ENCODE measurements at regions not wholly inside any gene's neighbourhood (a gene's known extent, or its start where the extent isn't known, plus 50 kb on each side); places are given as distances from the start of the nearest gene placed in this dataset.

DNA sequence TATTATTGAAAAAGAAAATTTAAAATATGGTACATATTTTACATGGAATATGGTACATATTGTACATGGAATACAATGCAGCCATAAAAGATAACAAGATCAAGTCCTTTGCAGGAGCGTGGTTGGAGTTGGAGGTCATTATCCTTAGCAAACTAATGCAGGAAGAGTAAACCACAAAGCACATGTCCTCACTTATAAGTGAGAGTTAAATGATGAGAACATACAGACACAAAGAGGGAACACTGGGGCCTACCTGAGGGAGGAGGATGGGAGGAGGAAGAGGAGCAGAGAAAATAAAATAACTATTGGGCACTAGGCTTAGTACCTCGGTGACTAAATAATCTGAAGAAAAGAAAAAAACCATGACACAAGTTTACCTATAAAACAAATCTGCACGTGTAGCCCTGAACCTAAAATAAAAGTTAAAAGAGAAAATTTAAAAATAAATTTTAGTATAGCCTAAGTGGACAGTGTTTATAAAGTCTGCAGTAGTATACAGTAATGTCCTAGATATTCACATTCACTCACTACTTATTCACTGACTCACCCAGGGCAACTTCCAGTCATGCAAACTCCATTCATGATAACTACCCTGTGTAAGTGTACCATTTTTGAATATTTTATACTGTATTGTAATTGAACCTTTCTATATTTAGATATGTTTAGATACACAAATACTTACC, 204.4 kb downstream of the FAM76B start:
- DNase-seq (ENCODE audit: low read depth): no peak

DNA sequence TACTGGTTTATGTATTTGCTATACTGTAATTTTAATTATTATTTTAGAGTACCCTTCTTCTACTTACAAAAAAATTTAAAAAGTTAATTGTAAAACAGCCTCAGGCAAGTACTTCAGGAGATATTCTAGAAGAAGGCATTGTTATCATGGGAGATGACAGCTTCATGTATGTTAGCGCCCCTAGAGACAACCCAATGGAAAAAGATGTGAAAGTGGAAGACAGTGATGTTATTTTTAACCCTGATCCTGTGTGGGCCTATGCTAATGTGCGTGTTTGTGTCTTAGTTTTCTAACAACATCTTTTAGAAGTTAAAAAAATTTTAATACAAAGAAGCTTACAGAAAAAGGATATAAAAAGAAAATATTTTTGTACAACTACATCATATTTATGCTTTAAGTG, 205.0 kb downstream of the FAM76B start:
- DNase-seq (ENCODE audit: low read depth): no peak

DNA sequence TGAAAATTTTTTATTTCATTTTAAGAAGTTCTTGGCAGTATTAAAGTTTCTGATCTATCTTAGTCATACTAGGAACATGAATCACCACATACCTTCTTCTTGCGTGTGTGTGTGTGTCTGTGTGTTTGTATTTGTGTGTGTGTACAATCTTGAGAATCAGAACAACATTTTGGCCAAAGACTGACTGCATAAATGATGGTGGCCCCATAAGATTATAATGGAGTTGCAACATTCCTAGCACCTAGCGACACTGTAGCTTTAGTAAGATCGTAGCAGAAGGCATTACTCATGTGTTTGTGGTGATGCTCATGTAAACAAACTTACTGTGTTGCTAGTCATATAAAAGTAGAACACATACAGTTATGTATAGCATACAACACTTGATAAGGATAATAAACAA, 205.4 kb downstream of the FAM76B start:
- no peak for DNase-seq (ENCODE audit: low read depth)

DNA sequence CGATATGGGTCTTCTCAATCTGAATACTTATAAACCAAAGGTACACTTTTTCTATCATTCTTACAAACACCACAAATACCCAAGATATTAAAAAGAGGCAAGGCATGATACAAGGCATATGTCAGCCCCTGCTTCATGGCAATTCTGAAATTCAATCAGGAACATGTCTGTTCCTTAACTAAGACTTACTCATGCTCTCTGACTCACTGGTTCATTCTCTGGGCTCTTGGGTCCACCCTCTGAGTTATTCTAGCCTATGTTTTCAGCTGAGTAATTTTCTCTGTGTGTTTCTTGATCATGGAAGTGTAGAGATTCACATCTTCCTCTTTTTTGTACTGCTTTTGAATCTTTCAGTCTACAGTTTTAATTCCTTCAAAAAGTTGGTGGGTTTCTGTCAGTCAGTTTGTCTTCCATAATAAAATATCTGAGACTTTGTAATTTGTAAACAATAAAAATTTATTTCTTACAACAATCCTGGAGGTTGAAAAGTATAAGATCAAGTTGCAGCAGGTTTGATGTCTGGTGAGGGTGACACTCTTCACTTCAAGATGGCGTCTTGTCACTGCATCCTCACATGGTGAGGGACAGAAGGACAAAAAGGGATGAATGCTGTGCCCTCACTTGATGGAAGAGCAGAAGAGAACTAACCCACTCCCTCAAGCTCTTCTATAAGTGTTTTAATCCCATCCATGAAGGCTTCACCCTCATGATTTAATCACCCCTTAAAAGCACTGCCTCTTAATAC, 211.7 kb downstream of the FAM76B start:
- DNase-seq (ENCODE audit: low read depth): no peak

DNA sequence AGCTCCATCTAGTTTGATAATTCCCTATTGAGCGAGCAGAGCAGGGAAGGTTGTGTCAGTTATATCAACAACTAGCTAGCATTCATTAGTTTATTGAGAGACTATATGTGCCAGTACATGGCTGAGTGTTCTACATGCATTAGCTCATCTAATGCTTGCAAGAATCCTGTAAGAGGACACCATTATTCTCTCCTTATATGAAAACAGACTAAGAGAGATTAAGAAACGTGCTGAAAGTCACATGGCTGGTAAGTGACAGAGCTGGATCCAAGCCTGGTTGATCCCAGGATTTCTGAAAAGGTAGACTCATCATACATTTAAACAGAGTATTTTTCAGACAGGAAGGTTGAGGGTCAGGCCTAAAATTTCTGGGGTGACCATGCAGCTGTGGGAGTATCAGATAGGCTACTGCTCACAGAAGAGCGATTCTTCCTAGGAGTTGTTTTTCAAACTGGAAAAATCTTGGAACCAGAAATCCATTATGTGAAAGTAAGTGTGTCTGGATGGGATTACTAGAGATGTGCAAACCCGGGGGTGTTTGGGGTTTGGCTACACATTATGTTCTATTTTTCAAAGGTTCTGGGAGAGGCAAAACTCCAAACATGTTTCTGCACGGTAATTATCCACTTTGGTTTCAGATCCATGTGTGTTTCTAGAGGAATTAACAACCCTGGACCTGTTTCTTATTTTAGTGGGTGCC, 213.3 kb downstream of the FAM76B start:
- DNase-seq (ENCODE audit: low read depth): no peak

DNA sequence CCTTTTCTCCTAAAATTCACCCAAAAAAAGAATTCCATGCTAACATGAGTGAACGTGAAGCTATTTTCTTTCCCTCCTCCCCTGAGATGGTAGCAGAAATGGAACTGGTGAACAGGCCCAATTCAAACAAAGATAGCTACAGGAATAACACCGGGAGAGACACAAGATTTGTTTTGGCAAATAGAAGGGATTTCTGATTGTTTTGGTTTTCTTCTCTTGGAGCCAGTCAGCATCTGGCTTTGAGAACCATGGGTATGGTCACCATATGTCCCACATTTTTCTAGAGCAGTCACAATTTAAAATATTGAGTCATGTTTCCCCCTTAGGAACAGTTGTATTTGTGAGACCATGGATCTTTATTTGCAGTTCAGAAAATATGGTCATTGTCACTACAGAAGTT, 214.1 kb downstream of the FAM76B start:
- no peak for DNase-seq (ENCODE audit: low read depth)

DNA sequence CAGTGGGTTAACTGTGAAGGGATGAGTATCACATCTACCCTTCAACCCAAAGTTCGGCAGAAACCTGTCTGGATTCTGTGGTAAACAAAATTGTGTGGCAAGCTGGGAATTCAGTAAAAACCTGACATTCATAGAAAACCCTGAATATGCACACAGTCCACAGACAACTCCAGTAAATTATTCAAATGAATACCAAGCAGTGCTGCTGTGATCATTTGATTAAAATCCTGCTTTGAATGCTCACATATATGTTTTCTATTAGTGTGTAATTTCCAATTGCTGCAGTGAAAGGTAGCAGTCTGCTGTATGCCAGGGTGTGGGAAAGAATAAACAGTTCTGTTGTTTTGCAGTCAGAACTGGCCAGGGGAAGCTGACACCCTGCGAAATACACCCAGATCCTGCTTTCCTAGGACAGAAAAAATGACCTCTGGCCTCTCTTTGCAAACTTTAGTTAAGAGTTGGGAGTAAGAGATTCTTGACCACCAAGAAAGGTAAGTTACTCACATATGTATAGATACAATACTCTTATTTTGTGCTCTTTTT, 217.8 kb downstream of the FAM76B start:
- DNase-seq (ENCODE audit: low read depth): no peak

DNA sequence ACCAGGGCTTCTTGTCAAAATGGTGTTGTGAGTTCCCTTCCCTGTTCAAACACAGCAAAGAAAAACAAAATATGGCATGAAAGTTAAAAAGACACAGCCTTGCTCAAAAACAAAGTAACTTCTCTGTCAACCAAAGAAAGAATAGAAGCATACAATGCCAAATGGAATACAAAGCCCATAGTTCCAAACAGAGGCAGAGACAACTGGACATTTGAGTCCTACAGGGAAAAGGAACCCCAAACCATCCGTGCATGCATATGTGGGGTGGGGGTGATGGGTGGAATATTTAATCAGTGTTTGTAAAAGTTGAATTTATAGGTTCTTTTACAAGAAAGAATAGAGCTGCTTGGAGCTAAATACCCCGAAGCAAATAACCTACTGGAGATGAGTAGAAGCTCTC, 218.7 kb downstream of the FAM76B start:
- DNase-seq (ENCODE audit: low read depth): no peak

DNA sequence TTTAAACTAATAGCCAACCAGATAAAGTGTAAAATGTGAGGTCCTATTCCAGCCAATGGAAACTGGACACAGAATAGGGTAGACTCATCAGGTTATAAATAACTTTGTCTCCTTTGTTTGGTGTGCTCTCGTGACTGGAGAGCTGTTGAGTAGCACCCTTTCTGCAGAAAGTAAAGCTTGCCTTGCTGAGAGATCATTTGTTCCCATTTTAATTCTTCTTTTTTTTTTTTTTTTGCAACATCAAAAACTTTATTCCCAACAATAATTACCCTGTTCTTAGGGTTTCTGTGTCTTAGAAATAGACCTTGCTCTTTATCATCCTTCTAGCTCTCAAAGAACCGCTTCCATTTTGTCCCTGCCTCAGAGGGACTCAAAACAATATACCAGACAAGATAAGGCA, 220.4 kb downstream of the FAM76B start:
- no peak for DNase-seq (ENCODE audit: low read depth)

DNA sequence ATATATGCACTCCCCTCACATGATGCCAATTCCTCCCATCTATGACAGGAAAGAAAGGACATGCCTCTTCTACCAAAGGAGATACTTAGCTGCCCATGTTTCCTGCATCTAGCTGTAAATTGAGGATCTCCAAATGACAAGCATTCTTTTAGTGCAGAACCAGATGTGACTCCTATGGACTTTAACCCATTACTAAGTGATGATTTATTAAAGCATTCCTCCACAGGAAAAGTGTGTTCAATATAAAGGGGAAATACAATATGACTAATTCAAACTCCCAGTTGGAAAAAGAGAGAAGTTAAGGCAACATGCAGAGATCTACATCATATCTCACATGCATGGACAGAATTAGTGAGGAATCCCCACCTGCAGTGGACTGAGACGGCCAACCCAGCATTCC, 221.3 kb downstream of the FAM76B start:
- no peak for DNase-seq (ENCODE audit: low read depth)

DNA sequence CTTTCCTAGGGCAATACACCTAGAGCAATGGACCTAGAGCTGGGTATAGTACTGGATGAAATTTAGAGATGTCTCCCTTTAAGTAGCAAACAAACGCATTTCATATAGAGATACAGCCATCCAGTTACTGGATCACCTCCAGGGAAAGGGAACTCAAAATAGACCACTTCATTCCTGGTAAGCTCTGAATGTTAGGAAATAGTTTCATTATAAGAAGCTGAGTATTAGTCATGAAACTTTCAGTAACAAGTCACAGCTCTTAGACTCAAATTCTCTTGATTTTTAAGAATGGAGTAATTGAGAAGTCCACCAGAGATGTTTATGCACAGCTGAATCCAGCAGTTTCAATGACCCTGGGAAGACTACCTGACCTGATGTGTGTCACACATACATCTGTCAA, 221.9 kb downstream of the FAM76B start:
- DNase-seq (ENCODE audit: low read depth): no peak

DNA sequence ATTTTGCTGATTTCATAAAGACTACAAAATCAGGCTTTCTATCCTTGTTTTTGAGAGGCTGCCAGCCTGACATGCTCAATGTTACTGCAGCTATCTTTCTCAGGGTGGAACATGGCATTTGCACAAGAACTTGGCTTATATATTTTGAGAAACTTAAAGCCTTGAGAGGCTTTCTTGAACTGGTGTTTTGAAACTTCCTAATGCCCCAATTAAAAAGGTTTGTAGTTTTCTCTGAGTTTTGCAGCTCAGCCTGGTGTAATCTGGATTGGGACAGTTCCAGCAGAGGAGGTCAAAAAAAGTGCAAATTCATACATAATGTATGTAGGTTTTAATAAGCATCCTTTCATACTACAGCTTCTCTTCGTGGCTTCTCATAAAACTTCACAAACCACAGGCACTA, 223.4 kb downstream of the FAM76B start:
- no peak for DNase-seq (ENCODE audit: low read depth)

DNA sequence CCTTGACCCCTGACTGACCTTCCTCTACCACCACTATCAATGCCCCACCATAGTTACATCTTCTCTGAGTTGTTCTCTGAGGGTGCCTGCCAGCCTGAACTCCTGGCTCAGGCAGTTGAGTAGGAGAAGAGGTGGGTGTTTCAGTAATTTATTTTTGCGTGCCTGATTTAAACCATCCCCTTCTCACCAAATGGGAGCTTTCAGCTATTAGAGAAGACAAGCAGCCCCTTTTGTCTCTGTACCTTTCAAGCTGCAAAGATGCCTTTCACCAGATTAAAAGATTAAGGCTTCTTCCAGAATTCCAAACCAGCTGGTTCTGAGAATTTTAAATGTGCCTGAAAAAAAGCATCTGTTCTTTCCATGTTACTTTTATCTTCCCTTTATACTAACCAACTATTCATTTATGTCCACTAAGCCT, 223.8 kb downstream of the FAM76B start:
- no peak for DNase-seq (ENCODE audit: low read depth)

DNA sequence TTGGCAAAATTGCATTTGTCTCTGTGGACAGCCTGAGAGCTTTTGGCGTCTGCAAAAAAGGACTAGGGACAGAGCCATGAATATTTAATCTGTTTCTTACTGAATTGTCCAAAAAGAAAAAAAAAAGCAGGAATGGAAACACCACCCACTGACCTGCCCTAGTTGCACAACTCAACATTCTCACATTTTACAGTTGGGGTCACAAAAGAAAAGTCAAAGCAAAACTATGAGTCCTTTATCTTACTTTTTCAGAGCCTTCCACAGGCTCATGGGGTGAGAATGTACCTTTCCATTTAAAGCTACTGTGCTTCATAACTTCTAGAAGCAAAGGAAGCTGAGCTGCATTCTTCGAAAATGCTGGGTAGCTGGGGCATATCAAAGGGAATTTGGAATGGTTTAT, 225.7 kb downstream of the FAM76B start:
- no peak for DNase-seq (ENCODE audit: low read depth)

DNA sequence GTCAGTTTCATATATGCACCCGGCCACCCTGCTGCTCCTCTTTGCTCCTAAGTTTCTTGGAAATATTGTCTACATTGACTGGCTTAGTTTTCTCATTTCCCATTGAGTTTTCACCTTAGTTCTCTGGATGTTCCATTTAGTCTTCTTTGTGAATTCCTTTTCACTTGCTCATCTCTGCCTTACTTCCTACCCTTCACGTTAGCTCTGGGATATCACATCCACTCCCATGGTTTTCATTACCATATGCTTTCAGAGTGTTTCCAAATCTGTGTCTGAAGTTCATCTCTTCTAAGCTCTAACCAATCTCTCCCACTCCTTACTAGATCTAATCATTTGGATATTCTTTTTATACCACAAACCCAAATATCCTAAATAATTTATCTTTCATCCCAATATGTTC, 226.4 kb downstream of the FAM76B start:
- no peak for DNase-seq (ENCODE audit: low read depth)

DNA sequence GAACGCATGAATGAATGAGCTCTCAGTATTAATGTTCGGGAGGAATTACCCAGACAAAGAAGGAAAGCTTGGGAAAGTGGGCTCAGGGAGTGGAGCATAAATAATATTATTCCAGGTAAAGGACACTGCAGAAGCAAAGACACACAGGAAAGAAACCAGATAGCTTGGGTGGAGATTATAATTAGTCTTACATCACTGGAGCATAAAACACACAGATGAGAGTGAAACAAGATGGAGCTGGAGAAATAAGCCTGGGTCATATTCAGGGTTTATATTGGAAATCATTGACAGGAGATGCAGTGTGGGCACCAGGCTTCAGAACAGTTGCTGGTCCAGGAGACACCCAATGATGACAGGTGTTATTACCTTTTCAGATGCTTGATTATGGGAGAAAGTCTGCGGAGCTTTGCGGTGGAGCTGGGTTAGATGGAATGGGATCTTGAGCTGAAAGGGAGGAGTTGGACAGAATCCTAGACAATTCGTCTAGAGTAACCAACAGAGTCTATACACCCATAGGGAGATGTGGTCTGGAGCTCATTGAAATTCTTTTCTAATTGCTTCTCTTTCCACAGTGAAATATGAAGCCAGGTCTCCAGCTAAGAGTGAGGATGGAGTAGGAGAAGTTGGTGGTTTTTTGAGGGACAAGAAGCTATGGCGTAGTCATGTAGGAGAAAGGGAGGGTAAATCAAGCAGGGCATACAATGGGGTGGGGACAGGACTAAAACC, 227.2 kb downstream of the FAM76B start:
- DNase-seq (ENCODE audit: low read depth): no peak

DNA sequence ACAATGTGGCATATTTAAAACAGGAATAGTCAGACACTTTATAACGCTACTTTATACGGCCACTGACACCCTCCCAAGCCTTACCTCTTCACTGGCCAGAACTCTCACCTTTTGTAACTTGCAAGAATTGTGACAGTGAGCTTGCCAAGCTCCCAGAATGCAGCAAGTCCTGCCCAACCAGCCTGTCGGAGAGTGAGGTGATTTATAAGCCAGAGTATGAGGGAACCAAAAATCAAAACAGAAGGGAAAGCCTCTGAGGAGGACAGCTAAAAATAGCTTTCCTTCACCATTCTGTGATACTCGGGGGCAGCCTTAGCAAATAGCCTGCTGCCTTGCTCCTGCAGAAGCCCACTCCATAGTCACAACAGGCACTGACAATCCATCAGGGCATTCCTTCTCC, 229.7 kb downstream of the FAM76B start:
- no peak for DNase-seq (ENCODE audit: low read depth)

DNA sequence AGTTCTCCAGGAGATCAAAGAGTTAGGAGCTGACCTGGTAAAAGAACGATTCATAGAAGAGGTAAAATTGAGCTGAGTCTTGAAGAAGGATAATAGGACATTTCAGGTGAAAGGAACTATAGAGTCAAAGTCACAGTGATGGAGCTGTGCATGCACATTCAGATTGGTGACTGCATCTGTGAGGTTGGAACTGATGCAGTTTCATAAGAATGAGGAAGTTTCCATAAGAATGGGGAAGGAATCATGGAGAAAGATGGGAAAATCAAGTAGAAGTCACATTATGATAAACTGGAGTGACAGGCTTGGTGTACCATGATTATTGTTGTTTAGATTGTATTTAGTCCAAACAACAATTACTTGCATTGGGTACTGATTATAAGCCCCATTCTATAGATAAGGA, 232.2 kb downstream of the FAM76B start:
- no peak for DNase-seq (ENCODE audit: low read depth)

DNA sequence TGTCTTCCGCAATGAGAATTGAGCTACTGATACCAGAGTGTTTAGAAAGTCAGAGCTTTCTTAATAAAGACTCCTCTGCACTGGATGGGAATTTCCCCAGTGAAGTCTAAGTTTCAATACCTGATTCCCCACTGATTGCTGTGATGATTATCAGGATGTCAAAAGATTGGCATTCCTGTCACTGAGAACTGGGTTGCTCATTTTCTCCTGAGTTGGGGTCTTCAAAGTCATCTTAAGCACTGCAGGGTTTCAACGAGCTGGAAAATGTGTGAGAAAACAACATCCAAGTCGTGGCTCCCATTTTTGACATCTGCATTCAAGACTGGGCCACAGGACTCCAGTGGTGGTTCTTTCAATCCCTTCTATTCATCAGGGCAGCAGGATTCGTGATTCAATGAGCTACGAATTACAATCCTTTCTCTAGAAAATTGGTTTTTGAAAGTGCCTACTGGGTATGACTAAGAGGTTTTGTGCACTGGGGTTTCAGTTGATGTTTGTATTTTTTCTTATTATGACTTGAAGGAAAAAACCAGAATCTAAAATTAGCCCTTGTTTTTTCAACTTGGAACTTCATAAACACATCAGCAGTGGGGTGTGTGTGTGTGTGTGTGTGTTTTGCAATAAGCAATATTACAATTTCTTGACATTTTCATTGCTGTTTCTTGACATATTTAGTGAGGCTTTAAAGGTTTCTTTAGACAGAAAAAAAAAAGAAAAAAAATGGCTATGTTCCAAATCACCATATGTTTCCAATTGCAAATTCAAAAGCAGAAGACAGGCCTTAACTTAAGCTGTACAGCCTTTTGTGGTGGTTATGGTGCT, 233.0 kb downstream of the FAM76B start:
- no peak for DNase-seq (ENCODE audit: low read depth)

DNA sequence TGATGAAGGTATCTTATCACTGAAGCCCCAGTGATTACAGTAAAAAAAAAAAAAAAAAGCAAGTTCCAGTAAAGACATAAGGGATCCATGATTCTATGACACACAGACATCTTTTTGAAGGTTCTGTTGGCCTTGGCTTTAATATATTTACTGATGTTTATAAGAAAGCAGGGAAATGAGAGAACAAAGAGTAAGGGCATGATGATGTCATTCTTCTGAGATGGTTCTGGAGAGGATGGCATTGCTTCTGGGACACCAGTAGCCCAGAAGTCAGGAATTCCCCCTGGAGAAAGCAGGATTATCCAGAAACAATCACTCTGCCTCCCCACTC, 233.6 kb downstream of the FAM76B start:
- no peak for DNase-seq (ENCODE audit: low read depth)

DNA sequence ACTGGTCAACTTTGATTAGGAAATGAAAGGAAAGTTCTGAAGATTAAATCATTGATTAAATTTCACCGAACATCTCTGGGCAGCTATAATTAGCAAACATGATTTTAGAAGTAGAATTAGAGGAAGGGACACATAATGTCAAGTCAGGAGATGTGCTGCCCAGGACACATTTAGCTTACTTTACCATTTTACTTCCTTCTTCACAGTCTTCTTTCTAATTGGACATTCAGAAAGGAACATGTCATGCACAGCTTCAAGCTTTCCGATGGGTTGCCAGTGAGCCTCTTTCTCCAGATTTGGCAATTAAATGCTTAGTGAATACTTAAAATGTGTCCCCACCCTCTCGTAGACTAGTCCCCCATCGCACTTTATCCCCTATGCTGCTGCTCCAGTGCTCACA, 234.7 kb downstream of the FAM76B start:
- no peak for DNase-seq (ENCODE audit: low read depth)

DNA sequence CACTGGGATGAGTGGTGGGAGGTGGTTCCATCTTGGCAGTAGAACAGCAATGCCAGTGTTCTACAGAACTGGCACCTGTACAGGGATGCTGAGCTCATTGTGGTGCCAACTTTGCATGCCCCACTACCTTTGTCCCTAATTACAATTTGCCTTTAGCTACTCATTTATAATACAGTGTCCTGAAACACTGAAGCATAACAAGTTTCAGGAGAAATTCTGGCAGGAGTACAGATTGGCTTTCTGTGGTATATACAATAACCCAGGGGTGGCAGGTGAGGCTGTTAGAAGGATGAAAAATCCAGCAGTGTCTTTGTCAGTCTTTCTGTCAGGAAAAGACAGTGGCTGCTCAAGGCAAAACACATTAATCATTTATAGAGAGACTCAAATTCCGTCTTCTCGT, 240.3 kb downstream of the FAM76B start:
- DNase-seq (ENCODE audit: low read depth): no peak

All from HS-5 (cell line).